PC-9 (cell line): ENCODE measurements at regions not wholly inside any gene's neighbourhood (a gene's known extent, or its start where the extent isn't known, plus 50 kb on each side); places are given as distances from the start of the nearest gene placed in this dataset.

ENCODE experiments used
- BruUV-seq: library from RNA; stranded (reverse); fragments of 400-500 nt; replicated peaks from 2 replicates; lab custom pipeline; 2021; lab: Mats Ljungman, UMichigan
- CTCF ChIA-PET: fragments of 300-600 bp; sonication (Branson Sonifier 250); formaldehyde crosslinking; loops from one replicate; lab custom pipeline; 2022; ENCODE audit warnings: antibody characterized with exemption; lab: Charles Lee
- POLR2A ChIA-PET: fragments of 300-600 bp; sonication (Branson Sonifier 250); formaldehyde crosslinking; loops from one replicate; lab custom pipeline; 2022; ENCODE audit warnings: antibody characterized with exemption; ENCODE audit not compliant: unreplicated experiment; lab: Charles Lee
- DNase-seq, 2 experiments: peaks; one replicate each; pipeline versions ENCODE4 v3.0.0 to v3.0.0-alpha.2; 2015 to 2022; ENCODE audit warnings: mixed read lengths in 1 of 2
- H2AFZ ChIP-seq: fragments of 200-600 bp; sonication (generic); 2 replicates; pipeline ENCODE4 v1.8.1; 2017; ENCODE audit warnings: antibody characterized with exemption
- H3F3A ChIP-seq: fragments of 200-600 bp; sonication (generic); 2 replicates; pipeline ENCODE4 v1.8.1; 2017; ENCODE audit warnings: antibody characterized with exemption, mild to moderate bottlenecking, low read depth; ENCODE audit not compliant: insufficient read depth
- H3K27ac ChIP-seq: fragments of 200-600 bp; sonication (generic); 2 replicates; pipeline ENCODE4 v1.6.1; 2016; ENCODE audit warnings: mixed run types
- H3K27me3 ChIP-seq: fragments of 200-600 bp; sonication (generic); 2 replicates; pipeline ENCODE4 v1.6.1; 2016; ENCODE audit warnings: low read depth, mixed run types; ENCODE audit not compliant: insufficient read depth
- H3K36me3 ChIP-seq: fragments of 200-600 bp; sonication (generic); 2 replicates; pipeline ENCODE4 v1.6.1; 2016; ENCODE audit warnings: low read depth, mixed run types
- H3K4me1 ChIP-seq: fragments of 200-600 bp; sonication (generic); replicated peaks from 2 replicates; pipeline ENCODE4 v1.6.1; 2016; ENCODE audit warnings: mixed run types; ENCODE audit not compliant: insufficient read depth
- H3K4me2 ChIP-seq: fragments of 200-600 bp; sonication (generic); 2 replicates; pipeline ENCODE4 v1.6.1; 2017; ENCODE audit warnings: mixed run types
- H3K4me3 ChIP-seq: fragments of 200-600 bp; sonication (generic); 2 replicates; pipeline ENCODE4 v1.6.1; 2016; ENCODE audit warnings: mixed run types
- H3K79me2 ChIP-seq: fragments of 200-600 bp; sonication (generic); 2 replicates; pipeline ENCODE4 v1.6.1; 2017; ENCODE audit warnings: low read depth, mixed run types
- H3K9me2 ChIP-seq: fragments of 200-600 bp; sonication (generic); 2 replicates; pipeline ENCODE4 v1.8.1; 2017; ENCODE audit warnings: mild to moderate bottlenecking; ENCODE audit not compliant: insufficient read depth
- H3K9me3 ChIP-seq: fragments of 200-600 bp; sonication (generic); 2 replicates; pipeline ENCODE4 v1.8.1; 2016; ENCODE audit warnings: low read depth; ENCODE audit not compliant: insufficient read depth
- H4K20me1 ChIP-seq: fragments of 200-600 bp; sonication (generic); 2 replicates; pipeline ENCODE4 v1.8.1; 2017; ENCODE audit not compliant: insufficient read depth
- EZH2 ChIP-seq: fragments of 200-600 bp; sonication (generic); IDR thresholded peaks from 2 replicates; pipeline ENCODE4 v1.8.0; 2017; ENCODE audit warnings: antibody characterized with exemption, low read depth
- intact Hi-C: fragments of 100-400 bp; cut with micrococcal nuclease; formaldehyde crosslinking; loops from one replicate; pipeline ENCODE4 v1.10.0; 2022; ENCODE audit not compliant: unreplicated experiment
- TF ChIP-seq, protein P1 (sequence below): fragments of 200-600 bp; sonication (generic); conservative IDR thresholded peaks from 2 replicates; pipeline ENCODE4 v1.6.1; 2017; ENCODE audit warnings: mixed run types, antibody characterized with exemption, mild to moderate bottlenecking, moderate library complexity

DNA sequence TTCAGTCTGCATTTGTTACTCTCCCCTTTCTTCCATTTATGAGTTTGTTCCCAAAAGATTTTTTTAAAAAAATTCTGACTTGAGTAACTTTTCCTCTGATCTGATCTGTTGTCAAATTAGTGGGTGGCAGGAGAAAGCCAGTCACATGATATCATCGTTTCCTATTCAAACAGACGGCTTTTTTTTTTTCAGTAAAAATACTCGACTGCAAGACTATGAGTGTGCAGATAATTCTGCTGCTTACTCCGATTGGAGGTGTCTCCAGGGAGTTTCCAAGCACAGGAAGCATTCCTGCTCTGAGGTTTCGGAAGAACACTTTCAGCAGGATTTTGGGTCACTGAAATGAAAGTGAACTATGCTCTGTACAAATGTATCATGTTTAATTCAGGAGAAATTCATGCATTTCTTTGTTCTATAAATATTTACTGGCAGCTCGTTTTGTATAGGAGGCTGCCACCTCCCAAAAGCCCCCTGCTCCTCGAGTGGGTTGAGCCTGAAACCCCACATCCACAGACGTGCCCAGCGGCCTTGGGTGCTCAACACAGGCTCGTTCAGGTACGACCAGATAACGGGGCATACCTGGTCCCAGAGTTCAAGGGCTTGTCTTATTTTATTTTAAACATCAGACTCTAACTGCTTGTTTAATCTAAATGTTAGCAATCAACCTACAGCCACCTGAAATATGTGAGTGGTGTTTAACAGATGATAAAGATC lies 126.9 kb upstream of the ZNF516 start:
- intact Hi-C loops: loop anchor here (2.0 kb wide), 1 partner anchor 215 kb away; no protein-coding TSS in a partner anchor
- Histone ChIP-seq H3K9me2 (no peaks in the 10 kb centered on the region), H3K27ac (no peak overlapping the region), H2AFZ (no peak overlapping the region), H3K4me2 (no peak overlapping the region), H3F3A (no peaks in the 10 kb centered on the region), H3K79me2 (no peaks in the 10 kb centered on the region), H3K36me3 (no peaks in the 10 kb centered on the region), H4K20me1 (no peaks in the 10 kb centered on the region), H3K4me1 (no peaks in the 10 kb centered on the region), H3K4me3 (no peak overlapping the region), H3K9me3 (no peaks in the 10 kb centered on the region), H3K27me3 (no peaks in the 10 kb centered on the region)
- BruUV-seq: no TSS peak
- ChIA-PET CTCF (no interaction called here), POLR2A (no interaction called here)
- TF ChIP-seq EZH2: no peak
- TF ChIP-seq, protein P1, sequence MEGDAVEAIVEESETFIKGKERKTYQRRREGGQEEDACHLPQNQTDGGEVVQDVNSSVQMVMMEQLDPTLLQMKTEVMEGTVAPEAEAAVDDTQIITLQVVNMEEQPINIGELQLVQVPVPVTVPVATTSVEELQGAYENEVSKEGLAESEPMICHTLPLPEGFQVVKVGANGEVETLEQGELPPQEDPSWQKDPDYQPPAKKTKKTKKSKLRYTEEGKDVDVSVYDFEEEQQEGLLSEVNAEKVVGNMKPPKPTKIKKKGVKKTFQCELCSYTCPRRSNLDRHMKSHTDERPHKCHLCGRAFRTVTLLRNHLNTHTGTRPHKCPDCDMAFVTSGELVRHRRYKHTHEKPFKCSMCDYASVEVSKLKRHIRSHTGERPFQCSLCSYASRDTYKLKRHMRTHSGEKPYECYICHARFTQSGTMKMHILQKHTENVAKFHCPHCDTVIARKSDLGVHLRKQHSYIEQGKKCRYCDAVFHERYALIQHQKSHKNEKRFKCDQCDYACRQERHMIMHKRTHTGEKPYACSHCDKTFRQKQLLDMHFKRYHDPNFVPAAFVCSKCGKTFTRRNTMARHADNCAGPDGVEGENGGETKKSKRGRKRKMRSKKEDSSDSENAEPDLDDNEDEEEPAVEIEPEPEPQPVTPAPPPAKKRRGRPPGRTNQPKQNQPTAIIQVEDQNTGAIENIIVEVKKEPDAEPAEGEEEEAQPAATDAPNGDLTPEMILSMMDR: no peak
- no peak for DNase-seq

DNA sequence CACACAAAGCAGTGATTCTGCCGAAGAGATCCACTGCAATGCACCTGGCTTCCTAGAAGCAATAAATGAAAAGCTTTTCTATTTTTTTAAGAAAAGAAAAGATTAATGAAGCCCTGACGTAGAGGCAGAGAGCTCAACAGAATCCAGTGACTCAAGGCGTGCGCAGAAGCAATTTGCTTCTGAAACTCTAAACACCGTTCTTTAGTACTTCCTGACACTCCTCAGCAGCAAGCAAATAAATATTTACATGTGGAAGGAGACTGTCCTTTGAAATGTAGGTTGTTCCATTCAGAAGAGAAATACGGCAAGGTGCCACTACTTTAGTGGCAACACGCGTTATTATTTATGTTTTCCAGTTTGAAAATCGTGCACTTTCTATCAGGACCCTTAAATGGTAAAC lies 126.2 kb upstream of the ZNF516 start:
- Histone ChIP-seq H3K4me1 (no peaks in the 10 kb centered on the region), H3K27ac (no peak overlapping the region), H3K79me2 (no peaks in the 10 kb centered on the region), H3K4me2 (no peak overlapping the region), H3K4me3 (no peak overlapping the region), H4K20me1 (no peaks in the 10 kb centered on the region), H3K9me2 (no peaks in the 10 kb centered on the region), H2AFZ (no peak overlapping the region), H3K27me3 (no peaks in the 10 kb centered on the region), H3K9me3 (no peaks in the 10 kb centered on the region), H3F3A (no peaks in the 10 kb centered on the region), H3K36me3 (no peaks in the 10 kb centered on the region)
- ChIA-PET POLR2A (no interaction called here), CTCF (no interaction called here)
- BruUV-seq: no TSS peak
- TF ChIP-seq, protein P1: no peak
- no peak for TF ChIP-seq EZH2
- DNase-seq: no peak
- intact Hi-C loops: loop anchor here (2.0 kb wide), 1 partner anchor 214 kb away; no protein-coding TSS in a partner anchor

DNA sequence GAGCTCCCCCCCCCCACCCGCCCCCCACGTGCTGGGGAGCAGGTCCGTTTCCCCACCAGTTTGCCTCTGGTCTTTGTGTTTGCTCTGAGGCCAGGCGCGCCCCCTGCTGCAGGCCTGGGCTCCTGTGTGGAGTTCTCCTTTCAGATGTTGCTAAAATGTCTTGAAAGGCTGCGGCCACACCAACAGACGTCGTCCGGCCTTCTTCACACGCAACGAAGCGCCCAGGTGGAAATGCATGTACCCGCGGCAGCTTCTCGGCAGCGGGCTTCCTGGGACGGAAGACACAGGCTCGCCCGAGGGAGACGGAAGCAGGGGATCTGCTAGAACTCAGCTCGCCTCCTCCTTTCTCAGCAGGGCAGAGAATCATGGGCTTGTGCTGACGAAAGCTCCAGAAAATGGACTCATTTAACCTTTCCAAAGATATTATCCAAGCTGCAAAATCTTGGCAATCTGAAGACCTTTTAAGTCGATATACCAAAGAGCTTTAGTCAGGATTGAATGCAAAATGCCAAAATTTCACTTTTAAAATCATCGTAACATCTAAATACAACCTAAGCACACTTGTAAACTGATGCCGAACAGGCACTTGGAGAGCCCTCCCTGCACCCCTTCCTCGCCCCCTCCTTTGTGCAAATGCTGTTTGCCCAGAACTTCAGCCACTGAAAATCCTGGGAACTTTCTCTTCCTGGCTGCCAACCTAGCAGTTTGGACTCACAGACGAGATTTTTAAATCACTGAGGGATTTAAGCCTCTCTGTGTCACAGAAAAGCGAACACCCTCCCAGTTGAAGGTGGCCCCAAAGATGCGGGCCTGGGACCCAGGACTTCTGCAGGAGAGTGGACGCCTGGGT lies 125.5 kb upstream of the ZNF516 start:
- H3K9me3 ChIP-seq: no peaks in the 10 kb centered on the region
- no peaks in the 10 kb centered on the region for H3K9me2 ChIP-seq
- H3K4me3 ChIP-seq: no peak overlapping the region
- H3K27me3 ChIP-seq: no peaks in the 10 kb centered on the region
- peak in 1 of 2 experiments; percentile 45 for DNase-seq
- H3K4me1 ChIP-seq: no peaks in the 10 kb centered on the region
- no peak overlapping the region for H3K27ac ChIP-seq
- ChIA-PET CTCF (interaction anchor here (0.6 to 0.9 kb wide), 4 partner anchors 76 to 145 kb away, joined by 3 to 7 read pairs (median 4); no protein-coding TSS in a partner anchor), POLR2A (interaction anchor here (0.6 kb wide), 1 partner anchor 140 kb away, joined by 4 read pairs; no protein-coding TSS in a partner anchor)
- intact Hi-C loops: loop anchor here (2.0 kb wide), 1 partner anchor 214 kb away; no protein-coding TSS in a partner anchor
- H2AFZ ChIP-seq: no peak overlapping the region
- no peaks in the 10 kb centered on the region for H3K36me3 ChIP-seq
- H3F3A ChIP-seq: no peaks in the 10 kb centered on the region
- no peak for TF ChIP-seq EZH2
- TF ChIP-seq, protein P1: no peak; the same call in 1 of the 2 replicates
- peak overlapping the region; percentile 28; the same call in 1 of the 2 replicates for H3K4me2 ChIP-seq
- H3K79me2 ChIP-seq: no peaks in the 10 kb centered on the region
- no peaks in the 10 kb centered on the region for H4K20me1 ChIP-seq
- no TSS peak for BruUV-seq
